ENCODE measurements at regions not wholly inside any gene's neighbourhood (a gene's known extent, or its start where the extent isn't known, plus 50 kb on each side); places are given as distances from the start of the nearest gene placed in this dataset.

- TF ChIP-seq ZNF274 (IDR thresholded peaks at IDR 0.05; ENCODE audit: low read depth, low read length) (no peak), SUZ12 (IDR thresholded peaks at IDR 0.05; ENCODE audit: extremely low read depth, insufficient read depth, insufficient read length) (no peak), YY1 (IDR thresholded peaks at IDR 0.05; ENCODE audit: insufficient read depth, insufficient read length) (no peak)
These were observed 153.0 kb downstream of the CEBPB start for GRCh38 chr20:50343490-50344179.

Data from NT2/D1 (cell line).